PC-3 (cell line): ENCODE measurements at regions not wholly inside any gene's neighbourhood (a gene's known extent, or its start where the extent isn't known, plus 50 kb on each side); places are given as distances from the start of the nearest gene placed in this dataset.
"Not testable (repeated sequence)": the region's sequence is repeated elsewhere in the genome, so short reads cannot be mapped to it uniquely, and the experiment has no call there.

Experiments used
- ATAC-seq: fragments of 200-7000 bp; cut with Tn5 transposase; 2 replicates; pipeline ENCODE4 v1.9.1; 2020; ENCODE audit warnings: mild to moderate bottlenecking, moderate library complexity
- BruUV-seq: library from RNA; stranded (reverse); fragments of 400-500 nt; replicated peaks from 2 replicates; lab custom pipeline; 2021; lab: Mats Ljungman, UMichigan
- CTCF ChIA-PET: fragments of 300-600 bp; sonication (Branson Sonifier 250); formaldehyde crosslinking; loops from one replicate; lab custom pipeline; 2022; ENCODE audit warnings: antibody characterized with exemption; lab: Charles Lee
- POLR2A ChIA-PET: fragments of 300-600 bp; sonication (Branson Sonifier 250); formaldehyde crosslinking; loops from one replicate; lab custom pipeline; 2022; ENCODE audit warnings: antibody characterized with exemption; ENCODE audit not compliant: unreplicated experiment; lab: Charles Lee
- DNase-seq: peaks from one replicate; pipeline ENCODE4 v3.0.0-alpha.2; 2015
- H2AFZ ChIP-seq: fragments of 300-600 bp; sonication (generic); 2 replicates; pipeline ENCODE4 v1.6.0; 2016; ENCODE audit warnings: antibody characterized with exemption, low read length
- H3F3A ChIP-seq: fragments of 300-600 bp; sonication (generic); one replicate; pipeline ENCODE4 v1.6.0; 2017; ENCODE audit warnings: antibody characterized with exemption, low read length, control low read depth, mild to moderate bottlenecking; ENCODE audit not compliant: unreplicated experiment
- H3K27ac ChIP-seq: fragments of 300-600 bp; sonication (generic); 2 replicates; pipeline ENCODE4 v1.5.1; 2016; ENCODE audit warnings: mild to moderate bottlenecking, low read length
- H3K27me3 ChIP-seq: fragments of 300-600 bp; sonication (generic); 2 replicates; pipeline ENCODE4 v1.6.1; 2016; ENCODE audit warnings: low read length, mixed read lengths
- H3K36me3 ChIP-seq: fragments of 300-600 bp; sonication (generic); 2 replicates; pipeline ENCODE4 v1.6.1; 2016; ENCODE audit warnings: low read depth, mixed run types, low read length, mixed read lengths
- H3K4me1 ChIP-seq: fragments of 300-600 bp; sonication (generic); 2 replicates; pipeline ENCODE4 v1.5.1; 2016; ENCODE audit warnings: low read length; ENCODE audit not compliant: insufficient read depth
- H3K4me2 ChIP-seq: fragments of 300-600 bp; sonication (generic); 2 replicates; pipeline ENCODE4 v1.6.0; 2016; ENCODE audit warnings: low read length
- H3K4me3 ChIP-seq: fragments of 300-600 bp; sonication (generic); 2 replicates; pipeline ENCODE4 v1.5.1; 2016; ENCODE audit warnings: mild to moderate bottlenecking, low read length, mixed read lengths
- H3K79me2 ChIP-seq: fragments of 300-600 bp; sonication (generic); 2 replicates; pipeline ENCODE4 v1.6.1; 2017; ENCODE audit warnings: low read length, mixed read lengths
- H3K9ac ChIP-seq: fragments of 300-600 bp; sonication (generic); 2 replicates; pipeline ENCODE4 v1.6.0; 2016; ENCODE audit warnings: mild to moderate bottlenecking, low read length
- H3K9me2 ChIP-seq: fragments of 300-600 bp; sonication (generic); replicated peaks from 2 replicates; pipeline ENCODE4 v1.6.1; 2016; ENCODE audit warnings: mixed run types, low read length, mixed read lengths
- H3K9me3 ChIP-seq: fragments of 300-600 bp; sonication (generic); 2 replicates; pipeline ENCODE4 v1.6.1; 2016; ENCODE audit warnings: low read length, mixed read lengths
- H4K20me1 ChIP-seq: fragments of 300-600 bp; sonication (generic); 2 replicates; pipeline ENCODE4 v1.6.1; 2016; ENCODE audit warnings: low read length, mixed read lengths
- intact Hi-C: fragments of 100-400 bp; cut with micrococcal nuclease; formaldehyde crosslinking; loops from 2 replicates; pipeline ENCODE4 v1.9.0; 2023

DNA sequence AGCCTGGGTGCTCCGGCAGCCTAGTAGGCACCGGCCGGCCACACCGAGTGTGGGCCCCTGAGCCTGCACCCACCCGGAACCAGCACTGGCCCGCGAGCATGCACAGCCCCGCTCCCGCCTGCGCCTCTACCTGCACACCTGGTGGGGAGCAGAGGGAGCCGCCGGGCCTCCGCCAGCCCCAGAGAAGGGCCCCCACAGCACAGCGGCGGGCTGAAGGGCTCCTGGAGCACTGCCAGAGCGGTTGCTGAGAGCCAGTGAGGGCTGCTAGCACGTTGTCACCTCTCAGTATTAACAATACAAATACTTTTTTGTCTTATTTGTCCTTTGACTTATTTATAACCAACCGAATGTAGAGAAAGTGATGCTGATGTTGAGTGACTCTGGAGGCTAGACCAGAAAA lies 842.4 kb upstream of the TPTE start:
- H3K9ac ChIP-seq, H3K4me2 ChIP-seq, H3K9me3 ChIP-seq, H2AFZ ChIP-seq, H3K4me1 ChIP-seq, DNase-seq, H3K9me2 ChIP-seq, H3K27me3 ChIP-seq, H3K27ac ChIP-seq, intact Hi-C loops, H3K79me2 ChIP-seq, CTCF ChIA-PET, H3F3A ChIP-seq, H3K4me3 ChIP-seq, H4K20me1 ChIP-seq, POLR2A ChIA-PET, ATAC-seq, H3K36me3 ChIP-seq, BruUV-seq: not testable (repeated sequence)

- H3F3A ChIP-seq, H3K27me3 ChIP-seq, H3K9ac ChIP-seq, POLR2A ChIA-PET, H4K20me1 ChIP-seq, H3K79me2 ChIP-seq, H3K4me1 ChIP-seq, H3K9me3 ChIP-seq, H3K27ac ChIP-seq, H3K4me3 ChIP-seq, DNase-seq, H3K4me2 ChIP-seq, H2AFZ ChIP-seq, BruUV-seq, H3K9me2 ChIP-seq, CTCF ChIA-PET, H3K36me3 ChIP-seq, intact Hi-C loops, ATAC-seq: not testable (repeated sequence)
Observed at GRCh38 chr21:9688945-9689344, 832.4 kb upstream of the TPTE start.

DNA sequence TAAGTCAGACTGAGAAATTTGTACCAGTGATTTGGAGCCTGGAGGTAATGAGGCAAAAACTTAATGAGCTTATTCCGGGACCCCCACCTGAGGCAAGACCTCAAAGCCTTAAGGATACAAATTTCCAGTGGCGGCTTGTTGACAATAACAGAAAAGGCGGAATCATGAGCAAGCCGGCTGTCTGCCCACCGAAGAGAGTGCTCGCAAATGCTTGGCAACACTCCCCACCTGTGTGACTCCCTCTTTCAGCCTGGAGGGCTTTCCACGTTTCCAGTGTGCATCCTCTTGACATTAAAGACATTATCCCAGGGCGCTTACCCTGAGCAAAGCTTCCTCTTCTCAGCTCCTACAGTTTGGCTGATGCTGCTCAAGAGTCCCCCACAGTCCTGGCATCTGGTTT lies 830.4 kb upstream of the TPTE start:
- H3K4me2 ChIP-seq, H3K27me3 ChIP-seq, H3K4me3 ChIP-seq, H3K27ac ChIP-seq, H3K36me3 ChIP-seq, H3K4me1 ChIP-seq, H3K9me3 ChIP-seq, BruUV-seq, H3F3A ChIP-seq, H3K79me2 ChIP-seq, H2AFZ ChIP-seq, H3K9ac ChIP-seq, intact Hi-C loops, DNase-seq, POLR2A ChIA-PET, H3K9me2 ChIP-seq, H4K20me1 ChIP-seq, CTCF ChIA-PET, ATAC-seq: not testable (repeated sequence)

GRCh38 chr21:9695759-9696158 lies 825.6 kb upstream of the TPTE start:
- ATAC-seq, H3K4me1 ChIP-seq, DNase-seq, H3K4me2 ChIP-seq, H3K36me3 ChIP-seq, H2AFZ ChIP-seq, CTCF ChIA-PET, POLR2A ChIA-PET, H3K79me2 ChIP-seq, H3K27ac ChIP-seq, H3K9me3 ChIP-seq, H3K9ac ChIP-seq, H3K4me3 ChIP-seq, intact Hi-C loops, H3K27me3 ChIP-seq, BruUV-seq, H4K20me1 ChIP-seq, H3F3A ChIP-seq, H3K9me2 ChIP-seq: not testable (repeated sequence)

DNA sequence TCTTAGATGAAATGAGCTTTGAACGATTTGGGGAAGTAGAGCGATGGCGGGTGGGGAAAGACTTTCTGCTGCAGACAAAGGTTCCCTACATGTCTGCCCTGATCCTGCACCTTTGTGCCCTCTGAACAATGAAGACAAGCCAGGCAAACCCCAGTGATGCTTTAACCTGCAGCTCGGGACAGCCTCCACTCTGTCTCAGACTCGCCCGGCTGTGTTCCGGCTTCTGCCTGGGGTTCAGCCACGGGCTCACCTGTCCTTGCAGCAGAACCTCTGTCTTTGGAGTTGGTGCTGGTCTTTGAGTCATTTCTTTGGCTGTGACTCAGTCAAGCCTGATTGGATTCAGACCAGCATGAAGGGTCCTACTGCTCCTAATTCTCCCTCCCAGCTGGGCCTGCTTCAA lies 823.6 kb upstream of the TPTE start:
- H3K4me2 ChIP-seq, H3K4me3 ChIP-seq, CTCF ChIA-PET, H3K79me2 ChIP-seq, H3K9ac ChIP-seq, intact Hi-C loops, H3K9me2 ChIP-seq, H3K4me1 ChIP-seq, H3F3A ChIP-seq, H3K27me3 ChIP-seq, BruUV-seq, H3K9me3 ChIP-seq, H3K27ac ChIP-seq, H4K20me1 ChIP-seq, POLR2A ChIA-PET, DNase-seq, ATAC-seq, H2AFZ ChIP-seq, H3K36me3 ChIP-seq: not testable (repeated sequence)

GRCh38 chr21:9705016-9705415 lies 816.4 kb upstream of the TPTE start:
- H3K27ac ChIP-seq, H3F3A ChIP-seq, ATAC-seq, BruUV-seq, H3K79me2 ChIP-seq, POLR2A ChIA-PET, H3K4me1 ChIP-seq, H3K9me3 ChIP-seq, H3K9me2 ChIP-seq, H3K4me3 ChIP-seq, DNase-seq, H4K20me1 ChIP-seq, H3K27me3 ChIP-seq, H3K36me3 ChIP-seq, H3K4me2 ChIP-seq, intact Hi-C loops, H2AFZ ChIP-seq, H3K9ac ChIP-seq, CTCF ChIA-PET: not testable (repeated sequence)

DNA sequence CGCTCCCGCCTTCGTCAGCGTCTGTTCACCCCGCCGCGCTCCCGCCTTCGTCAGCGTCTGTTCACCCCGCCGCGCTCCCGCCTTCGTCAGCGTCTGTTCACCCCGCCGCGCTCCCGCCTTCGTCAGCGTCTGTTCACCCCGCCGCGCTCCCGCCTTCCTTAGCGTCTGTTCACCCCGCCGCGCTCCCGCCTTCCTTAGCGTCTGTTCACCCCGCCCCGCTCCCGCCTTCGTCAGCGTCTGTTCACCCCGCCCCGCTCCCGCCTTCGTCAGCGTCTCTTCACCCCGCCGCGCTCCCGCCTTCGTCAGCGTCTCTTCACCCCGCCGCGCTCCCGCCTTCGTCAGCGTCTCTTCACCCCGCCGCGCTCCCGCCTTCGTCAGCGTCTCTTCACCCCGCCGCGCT lies 815.9 kb upstream of the TPTE start:
- H4K20me1 ChIP-seq, CTCF ChIA-PET, H3K36me3 ChIP-seq, H3K4me1 ChIP-seq, DNase-seq, H3K4me2 ChIP-seq, H3K4me3 ChIP-seq, ATAC-seq, H3K9me2 ChIP-seq, intact Hi-C loops, H3K9me3 ChIP-seq, H3F3A ChIP-seq, H3K27ac ChIP-seq, H3K79me2 ChIP-seq, H3K27me3 ChIP-seq, BruUV-seq, H2AFZ ChIP-seq, POLR2A ChIA-PET, H3K9ac ChIP-seq: not testable (repeated sequence)
